GM12878 (cell line): ENCODE measurements at regions not wholly inside any gene's neighbourhood (a gene's known extent, or its start where the extent isn't known, plus 50 kb on each side); places are given as distances from the start of the nearest gene placed in this dataset.

Experiments used
- ATAC-seq: fragments of 200-7000 bp; cut with Tn5 transposase; 3 replicates; pipeline ENCODE4 v1.9.1; 2020; ENCODE audit warnings: mild to moderate bottlenecking, moderate library complexity
- BruUV-seq: library from RNA; stranded (reverse); fragments of 400-500 nt; replicated peaks from 2 replicates; lab custom pipeline; 2021; lab: Mats Ljungman, UMichigan
- CTCF ChIA-PET: fragments of 300-600 bp; sonication (Branson Sonifier 250); formaldehyde crosslinking; extraction: SDS; loops from one replicate; lab custom pipeline; 2021; ENCODE audit warnings: inconsistent platforms; lab: Yijun Ruan, JAX
- POLR2A ChIA-PET: fragments of 350-600 bp; formaldehyde crosslinking; extraction: SDS; loops from one replicate; lab custom pipeline; 2021; ENCODE audit warnings: inconsistent platforms; lab: Charles Lee
- RAD21 ChIA-PET: fragments of 300-600 bp; sonication (Branson Sonifier 250); formaldehyde crosslinking; loops from one replicate; lab custom pipeline; 2023; ENCODE audit warnings: antibody characterized with exemption; ENCODE audit not compliant: unreplicated experiment; lab: Charles Lee
- SMC1A ChIA-PET: fragments of 300-600 bp; sonication (Branson Sonifier 250); formaldehyde crosslinking; loops from one replicate; lab custom pipeline; 2023; ENCODE audit not compliant: unreplicated experiment, uncharacterized antibody; lab: Charles Lee
- DNase-seq: peaks from one replicate; pipeline ENCODE4 v3.0.0-alpha.2; 2011; ENCODE audit warnings: low read depth, low spot score
- FAIRE-seq: peaks from 3 replicates; lab custom pipeline; 2011; peaks lifted over from hg19 to GRCh38; lab: Jason Lieb, UNC
- H2AFZ ChIP-seq: 2 replicates; pipeline ENCODE4 v1.6.0; 2011; ENCODE audit warnings: low read depth, low read length, control low read depth; ENCODE audit not compliant: control insufficient read depth
- H3K27ac ChIP-seq: 2 replicates; pipeline ENCODE4 v1.5.1; 2011; ENCODE audit warnings: control low read depth; ENCODE audit not compliant: control insufficient read depth, insufficient read depth
- H3K27me3 ChIP-seq, 2 experiments: replicated peaks in 1 of 2; 2 replicates each; pipeline versions ENCODE4 v1.6.0 to v1.6.1; 2011; ENCODE audit warnings: low read length in 1 of 2; ENCODE audit not compliant: control insufficient read depth in 2 of 2, insufficient read depth in 2 of 2
- H3K36me3 ChIP-seq, 2 experiments: 2 replicates each; pipeline ENCODE4 v1.5.1; 2011; ENCODE audit warnings: low read length in 1 of 2; ENCODE audit not compliant: control insufficient read depth in 2 of 2, insufficient read depth in 2 of 2
- H3K4me1 ChIP-seq: 2 replicates; pipeline ENCODE4 v1.6.1; 2011; ENCODE audit warnings: mild to moderate bottlenecking, low read length, moderate library complexity, mixed read lengths; ENCODE audit not compliant: control insufficient read depth, insufficient read depth
- H3K4me2 ChIP-seq: 2 replicates; pipeline ENCODE4 v1.6.0; 2011; ENCODE audit warnings: control low read depth; ENCODE audit not compliant: control insufficient read depth, insufficient read depth
- H3K4me3 ChIP-seq: fragments of 200-600 bp; sonication (generic); 2 replicates; pipeline ENCODE4 v1.5.1; 2016
- H3K79me2 ChIP-seq: 2 replicates; pipeline ENCODE4 v1.6.0; 2011; ENCODE audit warnings: low read length; ENCODE audit not compliant: control insufficient read depth, insufficient read depth
- H3K9ac ChIP-seq: 2 replicates; pipeline ENCODE4 v1.8.0; 2011; ENCODE audit warnings: low read length, control low read depth, mixed read lengths; ENCODE audit not compliant: control insufficient read depth, insufficient read depth
- H3K9me3 ChIP-seq: replicated peaks from 3 replicates; pipeline ENCODE4 v1.5.1; 2011; ENCODE audit warnings: mild to moderate bottlenecking, low read length; ENCODE audit not compliant: control insufficient read depth, insufficient read depth
- H4K20me1 ChIP-seq: 2 replicates; pipeline ENCODE4 v1.6.0; 2011; ENCODE audit not compliant: control insufficient read depth, insufficient read depth
- BCL11A ChIP-seq: IDR thresholded peaks from 2 replicates; pipeline ENCODE4 v1.6.1; 2011; ENCODE audit warnings: low read depth, low read length
- CEBPB ChIP-seq, 2 experiments: fragments of 150-350 bp in 1 of 2; IDR thresholded peaks; 2 replicates each; pipeline ENCODE4 v1.6.1; 2012 to 2014; ENCODE audit warnings: low read depth in 2 of 2, low read length in 2 of 2, borderline replicate concordance in 1 of 2, inconsistent platforms in 1 of 2
- CEBPZ ChIP-seq: fragments of 150-350 bp; IDR thresholded peaks from 2 replicates; pipeline ENCODE4 v1.6.1; 2016; ENCODE audit warnings: low read depth, low read length
- JUNB ChIP-seq: IDR thresholded peaks from 2 replicates; pipeline ENCODE4 v1.6.1; 2016; ENCODE audit warnings: antibody characterized with exemption, mild to moderate bottlenecking
- KAT2A ChIP-seq: conservative IDR thresholded peaks from 2 replicates; pipeline ENCODE4 v1.6.1; 2011; ENCODE audit warnings: low read depth, low read length; ENCODE audit not compliant: control insufficient read depth
- KDM1A ChIP-seq: fragments of 200-600 bp; sonication (generic); IDR thresholded peaks from 2 replicates; pipeline ENCODE4 v1.6.1; 2016; ENCODE audit warnings: borderline replicate concordance
- KLF5 ChIP-seq: fragments of 450-650 bp; IDR thresholded peaks from 2 replicates; pipeline ENCODE4 v1.6.1; 2014; ENCODE audit warnings: mild to moderate bottlenecking; ENCODE audit not compliant: partially characterized antibody
- RCOR1 ChIP-seq: conservative IDR thresholded peaks from 2 replicates; pipeline ENCODE4 v1.6.1; 2012; ENCODE audit warnings: low read depth, low read length, improper control_type of control experiment
- SMC3 ChIP-seq: IDR thresholded peaks from 2 replicates; pipeline ENCODE4 v1.6.1; 2011; ENCODE audit warnings: low read length, improper control_type of control experiment, borderline replicate concordance
- SREBF1 ChIP-seq: IDR thresholded peaks from 2 replicates; pipeline ENCODE4 v1.6.1; 2012; ENCODE audit warnings: mild to moderate bottlenecking, low read length
- STAT3 ChIP-seq: IDR thresholded peaks from 2 replicates; pipeline ENCODE4 v1.6.1; 2011; ENCODE audit warnings: low read depth, low read length, improper control_type of control experiment
- ZNF274 ChIP-seq: IDR thresholded peaks from one replicate; pipeline ENCODE4 v1.8.0; 2011; ENCODE audit not compliant: insufficient read length, insufficient read depth
- WGBS: methylation state at CpG from one replicate; pipeline ENCODE4 v1.1.6; 2016; ENCODE audit warnings: low lambda C conversion rate; ENCODE audit not compliant: insufficient replicate concordance, insufficient coverage; ENCODE audit errors: missing lambda C conversion rate; 5-methylcytosine and 5-hydroxymethylcytosine counted together
- in situ Hi-C: fragments of 300-500 bp; cut with MboI; formaldehyde crosslinking; loops from 9 replicates; pipeline ENCODE4 v1.14.3; 2018; ENCODE audit warnings: mixed read lengths
- intact Hi-C: fragments of 100-400 bp; cut with micrococcal nuclease; formaldehyde crosslinking; loops from one replicate; pipeline ENCODE4 v1.14.2; 2022; ENCODE audit not compliant: unreplicated experiment
- TF ChIP-seq, protein P1 (sequence below): IDR thresholded peaks from 2 replicates; pipeline ENCODE4 v1.6.1; 2012; ENCODE audit warnings: low read depth, low read length, improper control_type of control experiment

DNA sequence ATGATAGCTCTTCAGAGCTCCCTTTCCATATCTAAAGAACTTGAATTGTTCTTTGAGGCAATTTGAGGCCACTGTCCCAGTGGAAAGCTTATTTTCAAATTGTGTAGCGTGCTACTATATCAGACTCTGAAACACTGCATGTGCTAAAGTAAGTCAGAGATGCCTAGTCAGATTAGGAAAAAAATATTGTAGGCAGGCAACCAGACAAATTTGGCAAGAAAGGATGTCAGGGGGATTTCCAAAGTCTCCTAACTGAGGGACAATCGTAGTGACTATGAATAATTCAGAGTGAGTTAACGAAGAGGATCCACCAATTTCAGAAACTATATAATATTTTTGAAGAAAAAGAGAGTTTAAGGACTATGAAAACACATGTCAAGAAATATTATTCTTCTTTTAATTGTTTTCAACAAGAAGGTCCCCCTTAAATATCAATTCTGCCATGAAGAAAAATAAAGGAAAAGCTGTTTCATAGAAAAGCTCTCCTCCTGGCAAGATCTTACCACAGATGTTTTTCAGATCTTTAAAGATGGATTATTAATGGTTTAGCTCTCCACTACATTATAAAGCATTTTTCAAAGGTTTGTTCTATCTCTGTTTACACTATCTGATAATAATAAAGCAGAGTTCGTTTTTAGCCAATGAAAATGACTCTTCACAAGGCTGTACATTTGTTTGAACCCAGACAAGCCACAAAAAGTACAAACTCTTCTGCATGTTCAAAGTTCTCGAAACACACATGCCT lies 273.5 kb upstream of the PTGER4 start:
- 26% methylated on average over 5 of the region's 5 CpGs for WGBS
- peak overlapping the region; percentile 91 for H2AFZ ChIP-seq
- no peak overlapping the region; the same call in 1 of the 2 replicates for H3K4me2 ChIP-seq
- H3K9ac ChIP-seq, result no peak overlapping the region
- no TSS peak for BruUV-seq
- POLR2A ChIA-PET, result no interaction called here
- H3K4me1 ChIP-seq, result peaks cover 15% of the 10 kb centered on the region
- peak overlapping the region; percentile 56; the same call in 1 of the 2 replicates for H3K27ac ChIP-seq
- SMC1A ChIA-PET, result interaction anchor here (1.1 to 1.7 kb wide), 6 partner anchors 25 to 280 kb away, joined by 3 to 6 read pairs (median 4); no protein-coding TSS in a partner anchor
- H3K9me3 ChIP-seq, result no peaks in the 10 kb centered on the region; the same call in 1 of the 3 replicates
- no peak overlapping the region for H3K4me3 ChIP-seq
- CTCF ChIA-PET, result interaction anchor here (1.3 kb wide), 1 partner anchor 12 kb away, joined by 3 read pairs; no protein-coding TSS in a partner anchor
- ATAC-seq (peak; percentile 23), FAIRE-seq (no peak), DNase-seq (no peak)
- RAD21 ChIA-PET, result interaction anchor here (1.3 kb wide), 1 partner anchor 31 kb away, joined by 3 read pairs; no protein-coding TSS in a partner anchor
- no peaks in the 10 kb centered on the region for H3K79me2 ChIP-seq
- no peaks in the 10 kb centered on the region for H3K36me3 ChIP-seq
- TF ChIP-seq KDM1A, result no peak
- TF ChIP-seq ZNF274, result no peak
- TF ChIP-seq, protein P1, sequence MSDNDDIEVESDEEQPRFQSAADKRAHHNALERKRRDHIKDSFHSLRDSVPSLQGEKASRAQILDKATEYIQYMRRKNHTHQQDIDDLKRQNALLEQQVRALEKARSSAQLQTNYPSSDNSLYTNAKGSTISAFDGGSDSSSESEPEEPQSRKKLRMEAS, result no peak
- no peak for TF ChIP-seq KLF5
- no peaks in the 10 kb centered on the region for H4K20me1 ChIP-seq
- intact Hi-C loops (no loop called here), in situ Hi-C loops (no loop called here)
- H3K27me3 ChIP-seq, result no peaks in the 10 kb centered on the region

- no peak overlapping the region for H2AFZ ChIP-seq
- ATAC-seq, result no peak
- BruUV-seq, result no TSS peak
- H3K9ac ChIP-seq, result no peak overlapping the region
- H3K4me3 ChIP-seq, result no peak overlapping the region
- ChIA-PET RAD21 (interaction anchor here (1.3 kb wide), 1 partner anchor 31 kb away, joined by 3 read pairs; no protein-coding TSS in a partner anchor), SMC1A (interaction anchor here (1.5 to 1.7 kb wide), 3 partner anchors 26 to 281 kb away, joined by 3 to 4 read pairs (median 4); no protein-coding TSS in a partner anchor), POLR2A (no interaction called here), CTCF (interaction anchor here (1.3 kb wide), 1 partner anchor 13 kb away, joined by 3 read pairs; no protein-coding TSS in a partner anchor)
- H3K4me2 ChIP-seq, result no peak overlapping the region
- DNase-seq, result no peak
- no peaks in the 10 kb centered on the region for H3K27me3 ChIP-seq
- WGBS, result 92% methylated on average over 2 of the region's 2 CpGs
- H3K36me3 ChIP-seq, result no peaks in the 10 kb centered on the region
- no peaks in the 10 kb centered on the region for H3K79me2 ChIP-seq
- H3K4me1 ChIP-seq, result peaks cover 15% of the 10 kb centered on the region
- in situ Hi-C loops, result no loop called here
- H4K20me1 ChIP-seq, result no peaks in the 10 kb centered on the region
- no peak for TF ChIP-seq SMC3
- no peak for TF ChIP-seq KAT2A
- TF ChIP-seq STAT3, result no peak
- TF ChIP-seq RCOR1, result no peak
- TF ChIP-seq JUNB, result no peak
- no peak for TF ChIP-seq CEBPB (IDR thresholded peaks at IDR 0.05; ENCODE audit: borderline replicate concordance in 1 of 2, low read depth in 2 of 2, low read length in 2 of 2)
- TF ChIP-seq SREBF1, result no peak
- TF ChIP-seq BCL11A, result no peak
- TF ChIP-seq CEBPZ, result no peak
- TF ChIP-seq, all 136 proteins: peak for 0
- H3K9me3 ChIP-seq, result no peaks in the 10 kb centered on the region; the same call in 1 of the 3 replicates
- intact Hi-C loops, result no loop called here
- no peak overlapping the region for H3K27ac ChIP-seq
- FAIRE-seq, result no peak
Observed at GRCh38 chr5:40405230-40405629, 274.5 kb upstream of the PTGER4 start.
